Fibroblast of lung (primary cell): ENCODE measurements at regions not wholly inside any gene's neighbourhood (a gene's known extent, or its start where the extent isn't known, plus 50 kb on each side); places are given as distances from the start of the nearest gene placed in this dataset.

Experiments used
- DNase-seq, 2 donors: peaks; one replicate each; pipeline versions ENCODE4 v3.0.0 to v3.0.0-alpha.2; 2010; ENCODE audit warnings: low read depth in 2 of 2
- H2AFZ ChIP-seq: 2 replicates; pipeline ENCODE4 v1.5.1; 2012; ENCODE audit warnings: low read length, control low read depth, inconsistent platforms
- H3K27ac ChIP-seq: 2 replicates; pipeline ENCODE4 v1.5.1; 2011; ENCODE audit warnings: low read length, control low read depth; ENCODE audit not compliant: insufficient read depth
- H3K27me3 ChIP-seq: 2 replicates; pipeline ENCODE4 v1.5.1; 2011; ENCODE audit warnings: mild to moderate bottlenecking, low read length; ENCODE audit not compliant: control insufficient read depth, insufficient read depth
- H3K36me3 ChIP-seq: 2 replicates; pipeline ENCODE4 v1.5.1; 2011; ENCODE audit warnings: low read length; ENCODE audit not compliant: control insufficient read depth, insufficient read depth
- H3K4me1 ChIP-seq: 2 replicates; pipeline ENCODE4 v1.5.1; 2011; ENCODE audit warnings: low read length; ENCODE audit not compliant: control insufficient read depth, insufficient read depth; ENCODE audit errors: extremely low read depth
- H3K4me2 ChIP-seq: 2 replicates; pipeline ENCODE4 v1.5.1; 2011; ENCODE audit warnings: low read length, control low read depth; ENCODE audit not compliant: insufficient read depth; ENCODE audit errors: extremely low read depth
- H3K4me3 ChIP-seq, 4 experiments: fragments of 200-600 bp in 1 of 4; sonication (generic) in 1 of 4; replicated peaks in 1 of 4; 2 replicates each; pipeline ENCODE4 v1.5.1; 2011 to 2016; ENCODE audit warnings: low read length in 4 of 4, low read depth in 3 of 4, mild to moderate bottlenecking in 3 of 4, control low read depth in 2 of 4, inconsistent platforms in 1 of 4, mixed read lengths in 1 of 4; ENCODE audit not compliant: insufficient read depth in 1 of 4; ENCODE audit errors: control extremely low read depth in 1 of 4
- H3K79me2 ChIP-seq: 2 replicates; pipeline ENCODE4 v1.5.1; 2012; ENCODE audit warnings: mild to moderate bottlenecking, low read length, inconsistent platforms; ENCODE audit not compliant: control insufficient read depth, insufficient read depth
- H3K9ac ChIP-seq: 2 replicates; pipeline ENCODE4 v1.5.1; 2011; ENCODE audit warnings: mild to moderate bottlenecking, low read length, control low read depth; ENCODE audit not compliant: insufficient read depth
- H3K9me3 ChIP-seq: 2 replicates; pipeline ENCODE4 v1.5.1; 2012; ENCODE audit warnings: low read depth, low read length; ENCODE audit not compliant: control insufficient read depth, insufficient read depth
- H4K20me1 ChIP-seq: 2 replicates; pipeline ENCODE4 v1.5.1; 2011; ENCODE audit warnings: low read length; ENCODE audit not compliant: control insufficient read depth, insufficient read depth; ENCODE audit errors: extremely low read depth
- EZH2 ChIP-seq: IDR thresholded peaks from 2 replicates; pipeline ENCODE4 v1.5.1; 2012; ENCODE audit warnings: low read length, control low read depth, mild to moderate bottlenecking; ENCODE audit errors: missing control alignments
- TF ChIP-seq, protein P1 (sequence below), 2 donors: IDR thresholded peaks in 1 of 2; conservative IDR thresholded peaks in 1 of 2; 1 replicate in 1 of 2; 2 replicates in 1 of 2; pipeline ENCODE4 v1.5.1; 2011 to 2012; ENCODE audit warnings: low read length in 2 of 2, control low read depth in 1 of 2, inconsistent platforms in 1 of 2, low read depth in 1 of 2, mild to moderate bottlenecking in 1 of 2

DNA sequence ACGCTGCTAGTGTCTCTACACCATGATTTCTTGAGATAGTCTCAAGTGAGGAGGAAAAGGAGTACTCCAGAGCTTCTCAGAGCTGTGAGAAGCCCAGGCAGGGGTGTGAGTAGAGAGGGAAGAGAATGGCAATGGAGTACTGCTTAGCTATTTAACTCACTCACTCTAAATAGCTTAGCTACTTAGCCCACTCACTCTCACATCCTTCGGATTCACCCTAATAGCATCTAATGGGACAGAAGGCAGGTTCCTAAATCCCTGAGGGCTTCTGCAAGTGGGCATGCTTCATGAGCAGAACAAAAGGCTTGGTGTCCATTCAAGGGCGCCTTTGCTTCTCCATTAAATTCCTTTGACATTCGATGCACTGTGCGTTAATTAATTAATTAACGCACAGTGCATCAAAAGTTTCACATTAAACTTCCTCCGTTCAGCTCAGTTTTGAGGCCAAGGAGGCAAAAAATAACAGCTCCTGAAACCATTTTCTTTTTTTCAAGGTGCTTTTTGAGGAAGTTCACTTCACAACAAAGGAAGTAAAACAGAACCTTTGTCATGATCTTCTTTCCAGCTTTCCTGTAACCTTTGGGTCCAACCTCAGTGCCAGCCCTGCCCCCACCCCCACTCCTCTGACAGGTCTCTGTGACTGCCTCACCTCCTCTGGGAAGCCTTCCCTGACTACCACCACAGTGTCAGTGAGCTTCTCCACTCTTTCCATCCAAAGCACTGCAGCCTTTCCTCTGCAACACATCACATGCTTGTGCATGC, 294.0 kb downstream of the SEC61B start:
- no peaks in the 10 kb centered on the region for H4K20me1 ChIP-seq
- H3K27ac ChIP-seq = no peak overlapping the region
- H3K4me3 ChIP-seq = no peak overlapping the region
- DNase-seq = no peak
- H3K9ac ChIP-seq = no peak overlapping the region
- H3K4me1 ChIP-seq = no peaks in the 10 kb centered on the region
- H3K9me3 ChIP-seq = no peaks in the 10 kb centered on the region
- no peak overlapping the region for H2AFZ ChIP-seq
- no peaks in the 10 kb centered on the region for H3K27me3 ChIP-seq
- no peaks in the 10 kb centered on the region for H3K79me2 ChIP-seq
- H3K36me3 ChIP-seq = no peaks in the 10 kb centered on the region
- TF ChIP-seq, protein P1, sequence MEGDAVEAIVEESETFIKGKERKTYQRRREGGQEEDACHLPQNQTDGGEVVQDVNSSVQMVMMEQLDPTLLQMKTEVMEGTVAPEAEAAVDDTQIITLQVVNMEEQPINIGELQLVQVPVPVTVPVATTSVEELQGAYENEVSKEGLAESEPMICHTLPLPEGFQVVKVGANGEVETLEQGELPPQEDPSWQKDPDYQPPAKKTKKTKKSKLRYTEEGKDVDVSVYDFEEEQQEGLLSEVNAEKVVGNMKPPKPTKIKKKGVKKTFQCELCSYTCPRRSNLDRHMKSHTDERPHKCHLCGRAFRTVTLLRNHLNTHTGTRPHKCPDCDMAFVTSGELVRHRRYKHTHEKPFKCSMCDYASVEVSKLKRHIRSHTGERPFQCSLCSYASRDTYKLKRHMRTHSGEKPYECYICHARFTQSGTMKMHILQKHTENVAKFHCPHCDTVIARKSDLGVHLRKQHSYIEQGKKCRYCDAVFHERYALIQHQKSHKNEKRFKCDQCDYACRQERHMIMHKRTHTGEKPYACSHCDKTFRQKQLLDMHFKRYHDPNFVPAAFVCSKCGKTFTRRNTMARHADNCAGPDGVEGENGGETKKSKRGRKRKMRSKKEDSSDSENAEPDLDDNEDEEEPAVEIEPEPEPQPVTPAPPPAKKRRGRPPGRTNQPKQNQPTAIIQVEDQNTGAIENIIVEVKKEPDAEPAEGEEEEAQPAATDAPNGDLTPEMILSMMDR (conservative IDR thresholded peaks at IDR 0.05 in 1 of 2, IDR thresholded peaks at IDR 0.05 in 1 of 2; ENCODE audit: low read depth in 1 of 2, low read length in 2 of 2) = no peak
- TF ChIP-seq EZH2 = no peak
- H3K4me2 ChIP-seq = no peak overlapping the region

DNA sequence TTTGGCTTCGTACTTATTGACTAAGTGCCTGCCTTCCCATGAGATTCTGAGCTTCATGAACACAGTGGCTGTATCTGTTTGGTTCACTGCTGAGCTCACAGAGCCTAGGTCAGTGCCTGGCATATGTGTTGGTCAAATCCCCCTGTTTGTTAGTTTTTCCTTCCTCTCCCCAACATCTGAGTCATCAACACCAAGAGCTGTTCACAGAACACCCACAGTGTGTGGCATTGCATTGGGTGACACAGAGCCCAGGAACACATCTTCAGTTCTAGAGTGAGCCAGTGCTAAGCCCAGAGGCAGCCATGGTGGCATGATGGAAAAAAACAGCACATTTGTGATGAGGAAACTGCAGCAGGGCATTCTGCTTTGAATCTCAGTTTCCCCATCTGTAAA, 294.6 kb downstream of the SEC61B start:
- H3K27me3 ChIP-seq = no peaks in the 10 kb centered on the region
- no peak for TF ChIP-seq EZH2
- TF ChIP-seq, protein P1 (conservative IDR thresholded peaks at IDR 0.05 in 1 of 2, IDR thresholded peaks at IDR 0.05 in 1 of 2; ENCODE audit: low read depth in 1 of 2, low read length in 2 of 2) = no peak
- H3K4me1 ChIP-seq = no peaks in the 10 kb centered on the region
- H3K4me3 ChIP-seq = no peak overlapping the region
- H3K79me2 ChIP-seq = no peaks in the 10 kb centered on the region
- no peaks in the 10 kb centered on the region for H3K36me3 ChIP-seq
- H2AFZ ChIP-seq = no peak overlapping the region
- H3K9ac ChIP-seq = no peak overlapping the region
- no peak overlapping the region for H3K4me2 ChIP-seq
- H3K27ac ChIP-seq = no peak overlapping the region
- no peak for DNase-seq
- no peaks in the 10 kb centered on the region for H4K20me1 ChIP-seq
- no peaks in the 10 kb centered on the region for H3K9me3 ChIP-seq

DNA sequence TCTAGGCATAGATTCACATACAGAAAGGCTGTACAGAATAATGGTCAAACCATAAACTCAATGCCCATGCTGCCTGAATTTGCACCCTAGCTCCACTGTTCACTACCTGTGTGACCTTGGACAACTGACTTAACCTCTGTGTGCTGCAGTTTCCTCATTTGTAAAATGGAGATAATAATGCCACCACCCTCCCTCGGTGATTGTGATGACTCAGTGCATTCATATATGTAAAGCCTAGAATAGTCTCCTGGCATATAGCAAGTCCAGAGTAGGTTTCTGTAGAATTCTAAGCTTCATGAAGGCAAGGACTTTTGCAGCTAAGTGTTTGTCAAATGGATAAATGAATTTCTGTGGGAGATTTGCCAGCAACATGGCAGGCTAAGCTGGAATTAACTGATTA, 297.8 kb upstream of the NR4A3 start:
- Histone ChIP-seq H3K4me2 (no peak overlapping the region), H3K4me1 (no peaks in the 10 kb centered on the region), H3K9ac (no peak overlapping the region), H2AFZ (no peak overlapping the region), H3K4me3 (no peak overlapping the region), H3K79me2 (no peaks in the 10 kb centered on the region), H3K36me3 (no peaks in the 10 kb centered on the region), H3K27me3 (no peaks in the 10 kb centered on the region), H3K27ac (no peak overlapping the region), H4K20me1 (no peaks in the 10 kb centered on the region), H3K9me3 (no peaks in the 10 kb centered on the region)
- DNase-seq = no peak
- TF ChIP-seq, protein P1 (conservative IDR thresholded peaks at IDR 0.05 in 1 of 2, IDR thresholded peaks at IDR 0.05 in 1 of 2; ENCODE audit: low read depth in 1 of 2, low read length in 2 of 2) = no peak
- no peak for TF ChIP-seq EZH2
